ENCODE measurements at regions not wholly inside any gene's neighbourhood (a gene's known extent, or its start where the extent isn't known, plus 50 kb on each side); places are given as distances from the start of the nearest gene placed in this dataset.

- TF ChIP-seq CTCF (IDR thresholded peaks at IDR 0.05) (no peak), POLR2A (IDR thresholded peaks at IDR 0.05) (no peak)
Measured at GRCh38 chr16:55130911-55131310, 193.1 kb upstream of the IRX6 start.

Data from Peyer's patch (tissue), 4 donors.